ES-I3 (cell line): ENCODE measurements at regions not wholly inside any gene's neighbourhood (a gene's known extent, or its start where the extent isn't known, plus 50 kb on each side); places are given as distances from the start of the nearest gene placed in this dataset.

ENCODE experiments used
- H3K36me3 ChIP-seq: 2 replicates; pipeline ENCODE4 v1.6.1; 2013; ENCODE audit warnings: mild to moderate bottlenecking, low read length, control low read depth, moderate library complexity; ENCODE audit not compliant: insufficient read depth
- H3K4me1 ChIP-seq: 2 replicates; pipeline ENCODE4 v1.6.1; 2013; ENCODE audit warnings: mild to moderate bottlenecking, control low read depth, low read length; ENCODE audit not compliant: insufficient read depth
- H3K9ac ChIP-seq: 2 replicates; pipeline ENCODE4 v1.6.1; 2013; ENCODE audit warnings: low read depth, mild to moderate bottlenecking, low read length, moderate library complexity
- H3K9me3 ChIP-seq: 2 replicates; pipeline ENCODE4 v1.6.1; 2013; ENCODE audit warnings: mild to moderate bottlenecking, low read length, moderate library complexity; ENCODE audit not compliant: control insufficient read depth, insufficient read depth

GRCh38 chr4:14289708-14290107 is 662.2 kb upstream of the BOD1L1 start:
- H3K4me1 ChIP-seq = no peaks in the 10 kb centered on the region
- no peaks in the 10 kb centered on the region; the same call in 1 of the 2 replicates for H3K9me3 ChIP-seq
- H3K9ac ChIP-seq = no peak overlapping the region
- no peaks in the 10 kb centered on the region for H3K36me3 ChIP-seq

GRCh38 chr4:14293582-14293981 is 666.1 kb upstream of the BOD1L1 start:
- Histone ChIP-seq H3K9me3 (no peaks in the 10 kb centered on the region), H3K9ac (no peak overlapping the region), H3K36me3 (no peaks in the 10 kb centered on the region), H3K4me1 (no peaks in the 10 kb centered on the region)

GRCh38 chr4:14294611-14295010 is 667.1 kb upstream of the BOD1L1 start:
- H3K4me1 ChIP-seq = no peaks in the 10 kb centered on the region
- H3K36me3 ChIP-seq = no peaks in the 10 kb centered on the region
- H3K9ac ChIP-seq = no peak overlapping the region
- H3K9me3 ChIP-seq = no peaks in the 10 kb centered on the region

GRCh38 chr4:14299166-14299565 is 671.6 kb upstream of the BOD1L1 start:
- no peaks in the 10 kb centered on the region for H3K36me3 ChIP-seq
- H3K4me1 ChIP-seq = no peaks in the 10 kb centered on the region
- no peak overlapping the region for H3K9ac ChIP-seq
- no peaks in the 10 kb centered on the region; the same call in 1 of the 2 replicates for H3K9me3 ChIP-seq

GRCh38 chr4:14302021-14302420 is 674.5 kb upstream of the BOD1L1 start:
- Histone ChIP-seq H3K4me1 (no peaks in the 10 kb centered on the region), H3K9ac (no peak overlapping the region), H3K36me3 (no peaks in the 10 kb centered on the region), H3K9me3 (no peaks in the 10 kb centered on the region; the same call in 1 of the 2 replicates)

- Histone ChIP-seq H3K9me3 (no peaks in the 10 kb centered on the region; the same call in 1 of the 2 replicates), H3K9ac (no peak overlapping the region), H3K36me3 (no peaks in the 10 kb centered on the region), H3K4me1 (no peaks in the 10 kb centered on the region)
Observed at GRCh38 chr4:14303856-14304255, 676.3 kb upstream of the BOD1L1 start.

- H3K9ac ChIP-seq = no peak overlapping the region
- H3K36me3 ChIP-seq = no peaks in the 10 kb centered on the region
- H3K9me3 ChIP-seq = no peaks in the 10 kb centered on the region
- no peaks in the 10 kb centered on the region for H3K4me1 ChIP-seq
Observed at GRCh38 chr4:14308229-14308651, 680.7 kb upstream of the BOD1L1 start.

GRCh38 chr4:14309431-14309830 is 681.9 kb upstream of the BOD1L1 start:
- H3K9ac ChIP-seq = no peak overlapping the region
- H3K4me1 ChIP-seq = no peaks in the 10 kb centered on the region
- no peaks in the 10 kb centered on the region for H3K9me3 ChIP-seq
- H3K36me3 ChIP-seq = no peaks in the 10 kb centered on the region

- H3K4me1 ChIP-seq = no peaks in the 10 kb centered on the region
- H3K9ac ChIP-seq = no peak overlapping the region
- H3K36me3 ChIP-seq = no peaks in the 10 kb centered on the region
Observed at GRCh38 chr4:14313757-14314156, 686.2 kb upstream of the BOD1L1 start.

GRCh38 chr4:14315129-14315528 is 687.2 kb upstream of the CPEB2 start:
- Histone ChIP-seq H3K4me1 (no peaks in the 10 kb centered on the region), H3K9ac (no peak overlapping the region), H3K36me3 (no peaks in the 10 kb centered on the region), H3K9me3 (no peaks in the 10 kb centered on the region)

More at GRCh38 chr4:14313757-14314156, 686.2 kb upstream of the BOD1L1 start:
- no peaks in the 10 kb centered on the region for H3K9me3 ChIP-seq

- Histone ChIP-seq H3K9me3 (no peaks in the 10 kb centered on the region), H3K9ac (no peak overlapping the region), H3K36me3 (no peaks in the 10 kb centered on the region), H3K4me1 (no peaks in the 10 kb centered on the region)
Observed at GRCh38 chr4:14317351-14317750, 684.9 kb upstream of the CPEB2 start.

GRCh38 chr4:14318671-14319070 is 683.6 kb upstream of the CPEB2 start:
- Histone ChIP-seq H3K9me3 (no peaks in the 10 kb centered on the region), H3K36me3 (no peaks in the 10 kb centered on the region), H3K9ac (no peak overlapping the region), H3K4me1 (peaks cover 3% of the 10 kb centered on the region; the same call in 1 of the 2 replicates)

GRCh38 chr4:14321723-14322122 is 680.6 kb upstream of the CPEB2 start:
- Histone ChIP-seq H3K36me3 (no peaks in the 10 kb centered on the region), H3K4me1 (peaks cover 3% of the 10 kb centered on the region; the same call in 1 of the 2 replicates), H3K9me3 (no peaks in the 10 kb centered on the region), H3K9ac (no peak overlapping the region)

- Histone ChIP-seq H3K9ac (no peak overlapping the region), H3K9me3 (no peaks in the 10 kb centered on the region), H3K4me1 (peaks cover 3% of the 10 kb centered on the region; the same call in 1 of the 2 replicates), H3K36me3 (no peaks in the 10 kb centered on the region)
Observed at GRCh38 chr4:14323191-14323590, 679.1 kb upstream of the CPEB2 start.

- no peaks in the 10 kb centered on the region for H3K36me3 ChIP-seq
- H3K9me3 ChIP-seq = no peaks in the 10 kb centered on the region
- no peaks in the 10 kb centered on the region; the same call in 1 of the 2 replicates for H3K4me1 ChIP-seq
- no peak overlapping the region for H3K9ac ChIP-seq
Observed at GRCh38 chr4:14329228-14329627, 673.1 kb upstream of the CPEB2 start.

GRCh38 chr4:14333616-14334015 is 668.7 kb upstream of the CPEB2 start:
- no peaks in the 10 kb centered on the region for H3K36me3 ChIP-seq
- no peaks in the 10 kb centered on the region for H3K9me3 ChIP-seq
- no peak overlapping the region for H3K9ac ChIP-seq
- H3K4me1 ChIP-seq = 0 out of 2 replicates have a peak, but pooled peaks cover 2% of the 10 kb centered on the region
